Upper lobe of left lung (tissue), 6 donors: ENCODE measurements at regions not wholly inside any gene's neighbourhood (a gene's known extent, or its start where the extent isn't known, plus 50 kb on each side); places are given as distances from the start of the nearest gene placed in this dataset.

Experiments used
- ATAC-seq, 2 donors: fragments of 200-7000 bp; cut with Tn5 transposase; one replicate each; pipeline ENCODE4 v1.9.1; 2022; ENCODE audit warnings: mild to moderate bottlenecking in 2 of 2, moderate library complexity in 2 of 2; ENCODE audit not compliant: low FRiP score in 2 of 2
- DNase-seq, 2 donors: peaks; one replicate each; pipeline ENCODE4 v3.0.0-alpha.2; 2019 to 2020
- H3K27ac ChIP-seq, 4 donors: fragments of 200-600 bp; sonication (generic); one replicate each; pipeline ENCODE4 v1.5.1; 2016 to 2019
- H3K27me3 ChIP-seq, 4 donors: fragments of 200-600 bp; sonication (generic); one replicate each; pipeline ENCODE4 v1.5.1; 2017 to 2019
- H3K36me3 ChIP-seq, 4 donors: fragments of 200-600 bp; sonication (generic); one replicate each; pipeline ENCODE4 v1.5.1; 2016 to 2019
- H3K4me1 ChIP-seq, 4 donors: fragments of 200-600 bp; sonication (generic); one replicate each; pipeline ENCODE4 v1.5.1; 2018 to 2019
- H3K4me3 ChIP-seq, 4 donors: fragments of 200-600 bp; sonication (generic); one replicate each; pipeline ENCODE4 v1.5.1; 2017 to 2019; ENCODE audit warnings: mild to moderate bottlenecking in 2 of 4, moderate library complexity in 1 of 4
- H3K9me3 ChIP-seq, 4 donors: fragments of 200-600 bp; sonication (generic); one replicate each; pipeline ENCODE4 v1.5.1; 2018 to 2019
- EP300 ChIP-seq, 4 donors: sonication (generic); formaldehyde crosslinking; IDR thresholded peaks; one replicate each; pipeline ENCODE4 v1.5.1; 2017; ENCODE audit warnings: antibody characterized with exemption in 4 of 4, control low read depth in 2 of 4
- POLR2A ChIP-seq, 4 donors: fragments of 450-650 bp; IDR thresholded peaks; one replicate each; pipeline ENCODE4 v1.5.1; 2016 to 2017; ENCODE audit warnings: antibody characterized with exemption in 4 of 4, mild to moderate bottlenecking in 2 of 4
- POLR2AphosphoS5 ChIP-seq, 2 donors: sonication (generic); formaldehyde crosslinking; IDR thresholded peaks; one replicate each; pipeline ENCODE4 v1.5.1; 2017; ENCODE audit warnings: antibody characterized with exemption in 2 of 2
- WGBS, 2 donors: methylation state at CpG; one replicate each; pipeline ENCODE4 v1.1.5; 2017 to 2018; 5-methylcytosine and 5-hydroxymethylcytosine counted together
- TF ChIP-seq, protein P1 (sequence below), 6 experiments: fragments of 450-650 bp in 4 of 6; fragments of 200-600 bp in 2 of 6; sonication (generic) in 2 of 6; IDR thresholded peaks; one replicate each; pipeline ENCODE4 v1.5.1; 2016 to 2019; ENCODE audit warnings: antibody characterized with exemption in 6 of 6
- donor health status: DM: no; HTN: no; CAD: no; lungs with moderate emphysema.
- donor health status: DM: no; HTN: yes; CAD: no; lungs with severe emphysema.

DNA sequence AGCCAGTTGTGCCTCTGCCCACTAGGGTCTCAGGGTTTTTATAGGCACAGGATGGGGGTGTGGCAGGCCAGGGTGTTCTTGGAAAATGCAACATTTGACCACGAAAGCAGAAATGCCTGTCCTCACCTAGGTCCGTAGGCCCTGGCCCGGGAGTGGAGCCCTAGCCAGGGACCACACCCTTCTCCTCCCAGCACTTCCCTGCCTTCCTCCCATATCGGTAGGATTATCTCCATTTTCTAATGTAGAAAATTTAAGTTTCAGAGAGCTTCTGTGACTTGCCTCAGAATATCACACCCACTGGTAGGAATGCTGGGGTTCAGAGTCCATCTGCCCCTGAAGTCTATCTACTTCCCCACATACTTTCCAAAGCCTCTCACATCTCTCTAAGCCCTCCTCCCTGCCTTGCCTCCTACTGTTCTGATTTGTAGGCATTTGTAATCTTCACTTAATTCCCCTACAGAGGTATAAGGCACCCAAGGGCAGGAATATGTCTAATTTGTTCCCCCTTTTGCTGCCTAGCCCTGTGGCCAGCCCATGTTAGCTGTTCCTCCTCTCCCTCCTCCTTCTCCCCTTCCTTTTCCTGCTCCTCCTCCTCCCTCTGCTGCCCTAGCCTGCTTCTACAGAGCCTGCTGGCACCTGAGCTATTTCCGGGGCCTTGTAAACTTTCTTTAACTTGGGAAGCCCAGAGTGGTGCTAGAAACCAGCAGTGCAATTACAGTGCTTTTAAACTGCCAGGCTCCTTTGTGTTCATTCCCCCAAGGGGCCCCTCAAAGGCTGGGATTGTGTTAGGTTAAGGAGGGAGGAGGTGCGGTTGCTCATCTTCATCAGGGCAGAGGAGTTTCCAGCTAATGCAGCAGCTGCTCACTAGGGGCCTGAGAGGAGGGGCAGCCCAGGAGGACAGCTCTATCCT lies 71.1 kb downstream of the MRPL46 start:
- Histone ChIP-seq H3K4me3 (no peak overlapping the region), H3K27ac (no peak overlapping the region), H3K4me1 (no peaks in the 10 kb centered on the region), H3K27me3 (no peaks in the 10 kb centered on the region), H3K36me3 (no peaks in the 10 kb centered on the region), H3K9me3 (no peaks in the 10 kb centered on the region)
- 68 to 70% methylated on average over 6 of the region's 6 CpGs for WGBS, 2 donors
- ATAC-seq = no peak
- TF ChIP-seq POLR2A (IDR thresholded peaks at IDR 0.05) = no peak
- no peak for DNase-seq

DNA sequence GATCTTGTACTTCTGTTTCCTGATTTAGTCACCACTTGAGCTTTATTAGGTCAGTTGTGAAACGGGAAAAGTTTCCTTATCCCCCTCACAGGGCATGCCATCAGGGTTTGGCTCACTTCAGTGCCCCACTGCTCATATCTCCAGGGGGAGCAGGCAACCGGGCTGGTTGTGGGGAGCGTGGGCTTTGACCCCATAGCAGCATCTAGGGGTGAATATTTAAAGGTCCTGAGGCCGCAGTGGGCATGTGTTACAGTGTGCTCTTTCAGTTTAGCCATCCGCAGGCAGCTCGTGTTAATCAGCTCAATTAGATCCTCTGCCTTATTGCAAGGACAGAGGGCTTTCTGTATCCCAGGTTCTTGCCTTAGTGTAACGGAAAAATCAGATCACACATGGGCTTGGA lies 71.9 kb downstream of the MRPL46 start:
- Histone ChIP-seq H3K36me3 (no peaks in the 10 kb centered on the region), H3K4me3 (no peak overlapping the region), H3K27me3 (no peaks in the 10 kb centered on the region), H3K9me3 (no peaks in the 10 kb centered on the region), H3K4me1 (no peaks in the 10 kb centered on the region), H3K27ac (no peak overlapping the region)
- TF ChIP-seq, protein P1, sequence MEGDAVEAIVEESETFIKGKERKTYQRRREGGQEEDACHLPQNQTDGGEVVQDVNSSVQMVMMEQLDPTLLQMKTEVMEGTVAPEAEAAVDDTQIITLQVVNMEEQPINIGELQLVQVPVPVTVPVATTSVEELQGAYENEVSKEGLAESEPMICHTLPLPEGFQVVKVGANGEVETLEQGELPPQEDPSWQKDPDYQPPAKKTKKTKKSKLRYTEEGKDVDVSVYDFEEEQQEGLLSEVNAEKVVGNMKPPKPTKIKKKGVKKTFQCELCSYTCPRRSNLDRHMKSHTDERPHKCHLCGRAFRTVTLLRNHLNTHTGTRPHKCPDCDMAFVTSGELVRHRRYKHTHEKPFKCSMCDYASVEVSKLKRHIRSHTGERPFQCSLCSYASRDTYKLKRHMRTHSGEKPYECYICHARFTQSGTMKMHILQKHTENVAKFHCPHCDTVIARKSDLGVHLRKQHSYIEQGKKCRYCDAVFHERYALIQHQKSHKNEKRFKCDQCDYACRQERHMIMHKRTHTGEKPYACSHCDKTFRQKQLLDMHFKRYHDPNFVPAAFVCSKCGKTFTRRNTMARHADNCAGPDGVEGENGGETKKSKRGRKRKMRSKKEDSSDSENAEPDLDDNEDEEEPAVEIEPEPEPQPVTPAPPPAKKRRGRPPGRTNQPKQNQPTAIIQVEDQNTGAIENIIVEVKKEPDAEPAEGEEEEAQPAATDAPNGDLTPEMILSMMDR (IDR thresholded peaks at IDR 0.05) = no peak
- TF ChIP-seq EP300 (IDR thresholded peaks at IDR 0.05) = no peak
- WGBS, 2 donors = 70 to 79% methylated on average over 7 of the region's 7 CpGs
- ATAC-seq (no peak), DNase-seq (no peak)

DNA sequence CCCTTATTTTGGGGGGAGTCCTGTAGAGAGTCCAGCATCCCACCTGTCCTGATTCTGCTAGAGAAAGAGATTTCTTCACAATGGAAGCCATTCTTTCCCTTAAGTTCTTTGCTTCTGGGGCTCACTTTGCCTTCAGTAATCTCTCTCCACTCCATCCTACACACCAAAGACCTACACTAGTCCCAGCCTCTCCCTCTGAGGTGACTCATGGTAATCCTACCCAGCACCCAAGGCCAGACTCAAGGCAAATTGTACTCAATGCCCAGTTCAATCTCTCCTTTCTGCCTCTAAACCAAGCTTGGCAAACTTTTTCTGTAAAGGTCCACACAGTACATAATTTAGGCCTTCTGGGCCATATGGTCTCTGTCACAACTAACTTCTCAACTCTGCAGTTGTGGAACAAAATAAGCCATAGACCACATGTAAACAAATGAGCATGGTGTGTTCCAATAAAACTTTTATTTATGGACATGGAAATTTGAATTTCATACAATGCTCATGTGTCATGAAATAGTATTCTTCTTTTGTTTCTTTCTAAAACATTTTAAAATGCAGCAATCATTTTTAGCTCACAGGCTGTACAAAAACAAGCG lies 72.5 kb downstream of the MRPL46 start:
- DNase-seq = no peak
- 75 to 77% methylated on average over 1 of the region's 1 CpG for WGBS, 2 donors
- no peak for TF ChIP-seq POLR2A (IDR thresholded peaks at IDR 0.05)
- TF ChIP-seq EP300 (IDR thresholded peaks at IDR 0.05) = no peak
- TF ChIP-seq, protein P1 (IDR thresholded peaks at IDR 0.05) = no peak
- no peak for TF ChIP-seq POLR2AphosphoS5 (IDR thresholded peaks at IDR 0.05)
- ATAC-seq = no peak
- H3K4me1 ChIP-seq = no peaks in the 10 kb centered on the region
- no peak overlapping the region for H3K4me3 ChIP-seq
- no peaks in the 10 kb centered on the region for H3K9me3 ChIP-seq
- no peaks in the 10 kb centered on the region for H3K36me3 ChIP-seq
- H3K27ac ChIP-seq = no peak overlapping the region
- H3K27me3 ChIP-seq = no peaks in the 10 kb centered on the region

DNA sequence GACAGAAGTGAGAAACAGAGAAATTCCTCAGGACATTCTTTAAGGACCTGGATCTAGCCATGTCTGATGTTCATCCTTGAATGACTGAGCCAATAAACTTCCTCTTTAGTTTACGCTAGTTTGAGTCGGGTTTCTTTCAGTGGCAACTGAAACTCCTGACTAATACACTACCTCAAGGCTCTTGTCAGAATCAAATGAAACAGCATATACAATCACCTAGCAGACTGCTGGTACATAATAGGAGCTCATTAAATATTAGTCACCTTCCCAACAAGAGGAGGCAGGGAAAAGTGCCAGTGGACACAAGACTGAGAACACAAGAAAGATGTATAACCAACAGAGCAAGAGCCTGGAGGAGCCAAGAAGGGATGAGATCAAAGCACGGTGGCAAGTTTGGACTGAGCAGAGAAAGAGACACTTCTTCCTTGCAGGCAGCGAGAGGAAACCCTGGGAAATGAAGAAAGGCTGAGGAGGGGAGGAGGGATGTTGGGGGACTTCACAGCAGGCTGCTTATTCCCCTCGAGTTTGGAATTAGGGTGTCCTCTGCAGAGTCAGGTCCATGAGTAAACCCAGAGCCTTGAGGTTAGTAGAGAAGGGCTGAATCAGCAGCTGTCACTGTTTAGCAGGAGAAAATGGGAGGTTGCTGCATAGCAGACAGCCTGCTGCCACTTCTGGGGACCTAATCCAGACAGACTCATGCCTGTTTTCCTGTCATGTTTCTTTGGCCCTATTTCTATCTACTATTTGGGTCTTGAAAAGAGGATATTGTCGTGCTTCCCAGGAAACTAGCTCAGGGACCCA lies 73.3 kb downstream of the MRPL46 start:
- Histone ChIP-seq H3K27ac (no peak overlapping the region), H3K27me3 (no peaks in the 10 kb centered on the region), H3K4me3 (no peak overlapping the region), H3K9me3 (no peaks in the 10 kb centered on the region), H3K36me3 (no peaks in the 10 kb centered on the region), H3K4me1 (no peaks in the 10 kb centered on the region)
- no peak for ATAC-seq
- no peak for TF ChIP-seq EP300 (IDR thresholded peaks at IDR 0.05)
- TF ChIP-seq, protein P1 (IDR thresholded peaks at IDR 0.05) = no peak
- TF ChIP-seq POLR2A (IDR thresholded peaks at IDR 0.05) = no peak
- no peak for TF ChIP-seq POLR2AphosphoS5 (IDR thresholded peaks at IDR 0.05)
- 54 to 57% methylated on average over 6 of the region's 6 CpGs for WGBS, 2 donors
- DNase-seq = no peak

DNA sequence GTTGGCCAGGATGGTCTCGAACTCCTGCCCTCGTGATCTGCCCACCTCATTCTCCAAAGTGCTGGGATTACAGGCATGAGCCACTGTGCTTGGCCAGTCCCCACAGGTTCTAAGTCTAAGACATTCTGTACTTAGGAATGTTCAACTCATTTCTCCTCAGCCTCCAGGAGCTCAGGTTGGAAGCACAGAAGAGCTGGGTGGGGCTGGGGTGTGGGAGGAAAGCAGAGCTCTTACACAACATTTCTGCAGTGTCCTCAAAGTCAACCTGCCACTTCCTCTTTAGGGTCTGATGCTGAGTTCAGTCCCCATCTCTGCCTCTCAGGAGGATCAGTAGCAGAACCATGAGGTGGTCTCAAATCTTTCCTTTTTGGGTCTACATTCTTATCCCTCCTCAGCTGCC lies 75.5 kb downstream of the MRPL46 start:
- WGBS, 2 donors = 90 to 91% methylated on average over 2 of the region's 2 CpGs
- DNase-seq (no peak), ATAC-seq (no peak)
- Histone ChIP-seq H3K4me3 (no peak overlapping the region), H3K36me3 (no peaks in the 10 kb centered on the region), H3K9me3 (no peaks in the 10 kb centered on the region), H3K4me1 (no peaks in the 10 kb centered on the region), H3K27ac (no peak overlapping the region), H3K27me3 (no peaks in the 10 kb centered on the region)
- TF ChIP-seq, protein P1 (IDR thresholded peaks at IDR 0.05) = no peak
- TF ChIP-seq EP300 (IDR thresholded peaks at IDR 0.05) (no peak), POLR2A (IDR thresholded peaks at IDR 0.05) (no peak), POLR2AphosphoS5 (IDR thresholded peaks at IDR 0.05) (no peak)
